H1 (cell line): ENCODE measurements at regions not wholly inside any gene's neighbourhood (a gene's known extent, or its start where the extent isn't known, plus 50 kb on each side); places are given as distances from the start of the nearest gene placed in this dataset.

ENCODE experiments used
- CTCF ChIA-PET: fragments of 300-600 bp; sonication (Branson Sonifier 250); formaldehyde crosslinking; loops from one replicate; lab custom pipeline; 2021; ENCODE audit not compliant: partially characterized antibody; lab: Charles Lee
- POLR2A ChIA-PET: fragments of 300-600 bp; sonication (Branson Sonifier 250); formaldehyde crosslinking; loops from one replicate; lab custom pipeline; 2021; ENCODE audit warnings: inconsistent platforms; ENCODE audit not compliant: partially characterized antibody; lab: Charles Lee
- DNase-seq, 2 experiments: peaks; one replicate each; pipeline versions ENCODE4 v3.0.0 to v3.0.0-alpha.2; 2010 to 2022; ENCODE audit warnings: low spot score in 2 of 2, low read depth in 1 of 2, mixed read lengths in 1 of 2
- FAIRE-seq: peaks from 2 replicates; lab custom pipeline; 2011; peaks lifted over from hg19 to GRCh38; lab: Jason Lieb, UNC
- H2AFZ ChIP-seq: 2 replicates; pipeline ENCODE4 v1.8.1; 2012; ENCODE audit warnings: low read length, inconsistent platforms
- H2AK5ac ChIP-seq: 2 replicates; pipeline ENCODE4 v1.6.1; 2013; ENCODE audit warnings: low read depth, low read length
- H2BK120ac ChIP-seq: replicated peaks from 2 replicates; pipeline ENCODE3; 2013; ENCODE audit warnings: low read depth, low read length, inconsistent platforms
- H2BK12ac ChIP-seq: 2 replicates; pipeline ENCODE4 v1.6.1; 2013; ENCODE audit warnings: low read depth, low read length
- H2BK15ac ChIP-seq: 2 replicates; pipeline ENCODE4 v1.6.1; 2013; ENCODE audit warnings: low read length
- H2BK20ac ChIP-seq: 2 replicates; pipeline ENCODE4 v1.6.1; 2013; ENCODE audit warnings: low read length
- H2BK5ac ChIP-seq: 2 replicates; pipeline ENCODE4 v1.6.1; 2013; ENCODE audit warnings: low read depth, low read length
- H3K14ac ChIP-seq: 2 replicates; pipeline ENCODE4 v1.6.1; 2013; ENCODE audit warnings: inconsistent platforms; ENCODE audit not compliant: insufficient read length
- H3K18ac ChIP-seq: 2 replicates; pipeline ENCODE4 v1.6.1; 2013; ENCODE audit warnings: low read length; ENCODE audit errors: extremely low read depth
- H3K23ac ChIP-seq: 2 replicates; pipeline ENCODE4 v1.6.1; 2013; ENCODE audit warnings: inconsistent platforms; ENCODE audit not compliant: insufficient read length
- H3K23me2 ChIP-seq: 2 replicates; pipeline ENCODE4 v1.6.1; 2013; ENCODE audit warnings: low read depth, low read length
- H3K27ac ChIP-seq: 2 replicates; pipeline ENCODE4 v1.6.1; 2011; ENCODE audit warnings: low read depth, low read length, inconsistent platforms
- H3K27me3 ChIP-seq, 4 experiments: replicated peaks in 1 of 4; 1 replicate in 1 of 4; 2 replicates in 3 of 4; pipeline versions ENCODE4 v1.6.1 to v1.8.1; 2011 to 2013; ENCODE audit warnings: low read length in 3 of 4, mild to moderate bottlenecking in 3 of 4, inconsistent platforms in 2 of 4, mixed read lengths in 2 of 4, moderate library complexity in 1 of 4; ENCODE audit not compliant: control insufficient read depth in 3 of 4, insufficient read depth in 3 of 4; ENCODE audit errors: extremely low read depth in 1 of 4
- H3K36me3 ChIP-seq, 4 experiments: 2 replicates each; pipeline versions ENCODE4 v1.6.1 to v1.8.1; 2011 to 2013; ENCODE audit warnings: mild to moderate bottlenecking in 4 of 4, low read length in 3 of 4, moderate library complexity in 2 of 4, control low read depth in 1 of 4, inconsistent platforms in 1 of 4; ENCODE audit not compliant: insufficient read depth in 4 of 4, control insufficient read depth in 2 of 4
- H3K4ac ChIP-seq: replicated peaks from 2 replicates; pipeline ENCODE3; 2013; ENCODE audit warnings: low read length, low read depth, mixed read lengths, inconsistent platforms; ENCODE audit not compliant: insufficient read length
- H3K4me1 ChIP-seq, 4 experiments: replicated peaks in 1 of 4; 1 replicate in 1 of 4; 2 replicates in 3 of 4; pipeline versions ENCODE4 v1.6.1 to v1.8.1; 2011 to 2013; ENCODE audit warnings: low read length in 3 of 4, inconsistent platforms in 2 of 4, mixed read lengths in 1 of 4; ENCODE audit not compliant: insufficient read depth in 4 of 4, control insufficient read depth in 3 of 4
- H3K4me2 ChIP-seq, 2 experiments: 2 replicates each; pipeline versions ENCODE4 v1.6.1 to v1.8.1; 2011 to 2013; ENCODE audit warnings: low read depth in 2 of 2, low read length in 2 of 2, control low read depth in 1 of 2, inconsistent platforms in 1 of 2, mild to moderate bottlenecking in 1 of 2; ENCODE audit not compliant: insufficient read depth in 1 of 2
- H3K4me3 ChIP-seq, 4 experiments: fragments of 200-600, 300-600 bp in 1 of 4; sonication (generic), shearing (Covaris generic), sonication (Bioruptor Twin) in 1 of 4; 2 replicates each; pipeline versions ENCODE4 v1.5.1 to v1.8.1; 2011 to 2016; ENCODE audit warnings: low read length in 4 of 4, low read depth in 3 of 4, control low read depth in 2 of 4, inconsistent platforms in 2 of 4, mild to moderate bottlenecking in 2 of 4, mixed read lengths in 1 of 4, moderate library complexity in 1 of 4; ENCODE audit not compliant: insufficient read depth in 2 of 4; ENCODE audit errors: extremely low read depth in 1 of 4
- H3K56ac ChIP-seq: replicated peaks from 2 replicates; pipeline ENCODE3; 2013; ENCODE audit warnings: low read depth, mild to moderate bottlenecking, mixed read lengths, low read length, inconsistent platforms; ENCODE audit not compliant: insufficient read length
- H3K79me1 ChIP-seq: 2 replicates; pipeline ENCODE4 v1.6.1; 2013; ENCODE audit warnings: low read depth, low read length, control low read depth
- H3K79me2 ChIP-seq, 2 experiments: 2 replicates each; pipeline versions ENCODE4 v1.6.1 to v1.8.1; 2012 to 2013; ENCODE audit warnings: low read length in 2 of 2, mild to moderate bottlenecking in 2 of 2, inconsistent platforms in 1 of 2; ENCODE audit not compliant: insufficient read depth in 2 of 2, control insufficient read depth in 1 of 2
- H3K9ac ChIP-seq, 4 experiments: replicated peaks in 1 of 4; 1 replicate in 1 of 4; 2 replicates in 3 of 4; pipeline versions ENCODE4 v1.6.1 to v1.8.1; 2011 to 2013; ENCODE audit warnings: low read depth in 3 of 4, low read length in 3 of 4, control low read depth in 2 of 4, mild to moderate bottlenecking in 2 of 4, moderate library complexity in 2 of 4, inconsistent platforms in 1 of 4; ENCODE audit errors: extremely low read depth in 1 of 4
- H3K9me3 ChIP-seq, 2 experiments: 2 replicates each; pipeline versions ENCODE4 v1.6.1 to v1.8.1; 2012 to 2013; ENCODE audit warnings: mild to moderate bottlenecking in 2 of 2, moderate library complexity in 2 of 2, control low read depth in 1 of 2, inconsistent platforms in 1 of 2, low read depth in 1 of 2, low read length in 1 of 2, mixed read lengths in 1 of 2; ENCODE audit not compliant: insufficient read depth in 2 of 2
- H4K20me1 ChIP-seq, 2 experiments: replicated peaks in 1 of 2; 2 replicates each; pipeline versions ENCODE3 to v1.8.1; 2011 to 2013; ENCODE audit warnings: inconsistent platforms in 2 of 2, low read length in 2 of 2, mild to moderate bottlenecking in 1 of 2; ENCODE audit not compliant: insufficient read depth in 2 of 2, control insufficient read depth in 1 of 2
- H4K5ac ChIP-seq: 2 replicates; pipeline ENCODE4 v1.6.1; 2013; ENCODE audit warnings: low read length, low read depth, mixed read lengths, inconsistent platforms; ENCODE audit not compliant: insufficient read length
- H4K8ac ChIP-seq: 2 replicates; pipeline ENCODE4 v1.8.0; 2013; ENCODE audit warnings: mild to moderate bottlenecking, moderate library complexity, low read length, inconsistent platforms; ENCODE audit not compliant: insufficient read depth; ENCODE audit errors: extremely low read depth
- H4K91ac ChIP-seq: replicated peaks from 2 replicates; pipeline ENCODE3; 2013; ENCODE audit warnings: low read length, mixed read lengths, inconsistent platforms; ENCODE audit not compliant: insufficient read length
- CTCF ChIP-seq, 3 experiments: IDR thresholded peaks; 1 replicate in 2 of 3; 2 replicates in 1 of 3; pipeline versions ENCODE4 v1.5.1 to v1.6.1; 2011; ENCODE audit warnings: low read length in 3 of 3, mild to moderate bottlenecking in 3 of 3, inconsistent platforms in 2 of 3, low read depth in 1 of 3, moderate library complexity in 1 of 3; ENCODE audit not compliant: insufficient read depth in 1 of 3; ENCODE audit errors: control extremely low read depth in 1 of 3
- GABPA ChIP-seq: IDR thresholded peaks from 2 replicates; pipeline ENCODE4 v1.6.1; 2011; ENCODE audit warnings: mild to moderate bottlenecking, low read length, moderate library complexity, borderline replicate concordance; ENCODE audit not compliant: insufficient read depth
- JUND ChIP-seq: IDR thresholded peaks from 2 replicates; pipeline ENCODE4 v1.6.1; 2011; ENCODE audit warnings: mild to moderate bottlenecking, improper control_type of control experiment, low read length
- POLR2A ChIP-seq, 2 experiments: IDR thresholded peaks; 1 replicate in 1 of 2; 2 replicates in 1 of 2; pipeline ENCODE4 v1.6.1; 2011; ENCODE audit warnings: low read depth in 2 of 2, low read length in 2 of 2, mild to moderate bottlenecking in 2 of 2; ENCODE audit errors: control extremely low read depth in 1 of 2
- RAD21 ChIP-seq, 2 experiments: IDR thresholded peaks in 1 of 2; conservative IDR thresholded peaks in 1 of 2; 2 replicates each; pipeline ENCODE4 v1.6.1; 2011; ENCODE audit warnings: low read depth in 2 of 2, low read length in 2 of 2, improper control_type of control experiment in 1 of 2, inconsistent platforms in 1 of 2, mild to moderate bottlenecking in 1 of 2, moderate library complexity in 1 of 2
- WGBS, 2 experiments: shearing (Covaris generic) in 1 of 2; methylation state at CpG; one replicate each; pipeline versions ENCODE4 v1.1.6 to v1.1.7; 2013 to 2015; ENCODE audit warnings: low lambda C conversion rate in 2 of 2, mixed read lengths in 2 of 2, inconsistent platforms in 1 of 2, low coverage in 1 of 2, missing lambda C conversion rate in 1 of 2; ENCODE audit not compliant: insufficient replicate concordance in 2 of 2, insufficient coverage in 1 of 2, insufficient read length in 1 of 2; ENCODE audit errors: extremely low coverage in 1 of 2, missing lambda C conversion rate in 1 of 2; 5-methylcytosine and 5-hydroxymethylcytosine counted together
- TF ChIP-seq, protein P1 (sequence below): IDR thresholded peaks from 2 replicates; pipeline ENCODE4 v1.6.1; 2011; ENCODE audit warnings: low read depth, mild to moderate bottlenecking, low read length; ENCODE audit not compliant: insufficient read depth

DNA sequence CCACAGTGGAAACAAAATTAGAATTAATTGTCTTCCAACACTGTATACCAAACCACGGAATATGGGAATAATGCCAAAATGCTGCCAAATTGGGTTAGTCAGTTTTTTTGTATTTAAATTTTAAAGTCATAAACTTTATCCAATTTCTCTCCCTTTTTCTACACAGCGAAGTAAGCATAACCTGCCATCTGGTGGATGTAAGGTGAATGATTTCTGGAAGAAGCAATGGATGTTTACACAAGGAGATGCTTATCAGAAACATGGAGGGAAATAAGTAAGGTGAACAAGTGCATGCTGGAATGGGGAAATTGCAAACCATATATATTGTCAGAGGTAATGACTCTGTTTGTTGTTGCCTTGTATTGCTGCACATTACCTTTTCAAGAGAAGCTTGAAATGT is 691.9 kb downstream of the TECRL start:
- Histone ChIP-seq H3K4ac (no peak overlapping the region), H3K36me3 (no peaks in the 10 kb centered on the region), H2BK12ac (no peak overlapping the region), H4K5ac (no peak overlapping the region), H3K27me3 (no peaks in the 10 kb centered on the region), H3K79me2 (no peaks in the 10 kb centered on the region), H3K79me1 (no peaks in the 10 kb centered on the region), H3K18ac (no peak overlapping the region), H2BK15ac (no peak overlapping the region), H3K56ac (no peak overlapping the region), H3K4me3 (no peak overlapping the region), H3K23ac (no peak overlapping the region), H3K4me2 (no peak overlapping the region), H3K9ac (no peak overlapping the region), H3K23me2 (no peaks in the 10 kb centered on the region), H2AK5ac (no peak overlapping the region), H3K9me3 (no peaks in the 10 kb centered on the region), H2BK20ac (no peak overlapping the region), H4K91ac (no peak overlapping the region), H3K4me1 (no peaks in the 10 kb centered on the region), H3K14ac (no peak overlapping the region), H4K20me1 (no peaks in the 10 kb centered on the region), H4K8ac (no peak overlapping the region), H3K27ac (no peak overlapping the region), H2BK120ac (no peak overlapping the region), H2AFZ (no peak overlapping the region), H2BK5ac (no peak overlapping the region)
- WGBS, 2 experiments = 56% methylated on average over 2 of the region's 2 CpGs; no CpG with 5 or more reads in 1 of the 2 experiments
- ChIA-PET POLR2A (no interaction called here), CTCF (interaction anchor here (0.6 to 0.9 kb wide), 5 partner anchors 11 to 863 kb away, joined by 3 to 5 read pairs (median 3); no protein-coding TSS in a partner anchor)
- DNase-seq (no peak), FAIRE-seq (peak; percentile 60)
- TF ChIP-seq CTCF (IDR thresholded peaks at IDR 0.05; ENCODE audit: control extremely low read depth in 1 of 3, insufficient read depth in 1 of 3, low read depth in 1 of 3, low read length in 3 of 3) = peak in 1 of 3 experiments; percentile 35; a peak in 1 of 4 replicates
- peak; percentile 51 to 64 for TF ChIP-seq RAD21 (IDR thresholded peaks at IDR 0.05 in 1 of 2, conservative IDR thresholded peaks at IDR 0.05 in 1 of 2; ENCODE audit: low read depth in 2 of 2, low read length in 2 of 2)
- TF ChIP-seq, protein P1, sequence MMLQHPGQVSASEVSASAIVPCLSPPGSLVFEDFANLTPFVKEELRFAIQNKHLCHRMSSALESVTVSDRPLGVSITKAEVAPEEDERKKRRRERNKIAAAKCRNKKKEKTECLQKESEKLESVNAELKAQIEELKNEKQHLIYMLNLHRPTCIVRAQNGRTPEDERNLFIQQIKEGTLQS = no peak
- TF ChIP-seq GABPA = no peak
- no peak for TF ChIP-seq POLR2A (IDR thresholded peaks at IDR 0.05; ENCODE audit: control extremely low read depth in 1 of 2, low read depth in 2 of 2, low read length in 2 of 2)
- TF ChIP-seq JUND = no peak
